ENCODE measurements at regions not wholly inside any gene's neighbourhood (a gene's known extent, or its start where the extent isn't known, plus 50 kb on each side); places are given as distances from the start of the nearest gene placed in this dataset.

GRCh38 chr7:33814936-33815335, 90.4 kb upstream of the BMPER start:
- no peak overlapping the region for H3K27ac ChIP-seq
- DNase-seq (ENCODE audit: low read depth in 1 of 2, low spot score in 2 of 2) = no peak

GRCh38 chr7:33815336-33815735, 90.0 kb upstream of the BMPER start:
- no peak for DNase-seq (ENCODE audit: low read depth in 1 of 2, low spot score in 2 of 2)
- no peaks in the 10 kb centered on the region for H3K27me3 ChIP-seq (replicated peaks)
- no peaks in the 10 kb centered on the region for H3K4me1 ChIP-seq (replicated peaks)
- H3K9me3 ChIP-seq (replicated peaks) = no peaks in the 10 kb centered on the region
- no peaks in the 10 kb centered on the region for H3K36me3 ChIP-seq
- no peak overlapping the region for H3K27ac ChIP-seq
- H3K4me3 ChIP-seq = no peak overlapping the region

More at GRCh38 chr7:33814936-33815335, 90.4 kb upstream of the BMPER start:
- Histone ChIP-seq H3K4me1 (replicated peaks) (no peaks in the 10 kb centered on the region), H3K4me3 (no peak overlapping the region), H3K27me3 (replicated peaks) (no peaks in the 10 kb centered on the region), H3K36me3 (no peaks in the 10 kb centered on the region), H3K9me3 (replicated peaks) (no peaks in the 10 kb centered on the region)

- Histone ChIP-seq H3K27me3 (replicated peaks) (no peaks in the 10 kb centered on the region), H3K4me1 (replicated peaks) (no peaks in the 10 kb centered on the region), H3K36me3 (no peaks in the 10 kb centered on the region), H3K27ac (no peak overlapping the region), H3K9me3 (replicated peaks) (no peaks in the 10 kb centered on the region), H3K4me3 (no peak overlapping the region)
- DNase-seq (ENCODE audit: low read depth in 1 of 2, low spot score in 2 of 2) = no peak
These were observed 89.2 kb upstream of the BMPER start for GRCh38 chr7:33816106-33816505.

- H3K27me3 ChIP-seq (replicated peaks) = no peaks in the 10 kb centered on the region
- no peak for DNase-seq (ENCODE audit: low read depth in 1 of 2, low spot score in 2 of 2)
- no peaks in the 10 kb centered on the region for H3K36me3 ChIP-seq
These were observed 85.7 kb upstream of the BMPER start for GRCh38 chr7:33819658-33820057.

GRCh38 chr7:33820206-33820605, 85.1 kb upstream of the BMPER start:
- H3K4me1 ChIP-seq (replicated peaks) = no peaks in the 10 kb centered on the region
- no peaks in the 10 kb centered on the region for H3K36me3 ChIP-seq
- H3K9me3 ChIP-seq (replicated peaks) = no peaks in the 10 kb centered on the region
- no peak for DNase-seq (ENCODE audit: low read depth in 1 of 2, low spot score in 2 of 2)
- no peak overlapping the region for H3K27ac ChIP-seq
- H3K4me3 ChIP-seq = no peak overlapping the region
- H3K27me3 ChIP-seq (replicated peaks) = no peaks in the 10 kb centered on the region

More at GRCh38 chr7:33819658-33820057, 85.7 kb upstream of the BMPER start:
- Histone ChIP-seq H3K4me3 (no peak overlapping the region), H3K4me1 (replicated peaks) (no peaks in the 10 kb centered on the region), H3K27ac (no peak overlapping the region), H3K9me3 (replicated peaks) (no peaks in the 10 kb centered on the region)

GRCh38 chr7:33821970-33822369, 83.4 kb upstream of the BMPER start:
- Histone ChIP-seq H3K36me3 (no peaks in the 10 kb centered on the region), H3K27ac (no peak overlapping the region), H3K4me1 (replicated peaks) (no peaks in the 10 kb centered on the region), H3K27me3 (replicated peaks) (no peaks in the 10 kb centered on the region), H3K9me3 (replicated peaks) (no peaks in the 10 kb centered on the region), H3K4me3 (no peak overlapping the region)
- no peak for DNase-seq (ENCODE audit: low read depth in 1 of 2, low spot score in 2 of 2)

- Histone ChIP-seq H3K4me1 (replicated peaks) (no peaks in the 10 kb centered on the region), H3K27me3 (replicated peaks) (no peaks in the 10 kb centered on the region), H3K4me3 (no peak overlapping the region), H3K9me3 (replicated peaks) (no peaks in the 10 kb centered on the region), H3K36me3 (no peaks in the 10 kb centered on the region), H3K27ac (no peak overlapping the region)
- DNase-seq (ENCODE audit: low read depth in 1 of 2, low spot score in 2 of 2) = no peak
These were observed 81.4 kb upstream of the BMPER start for GRCh38 chr7:33823913-33824312.

- H3K9me3 ChIP-seq (replicated peaks) = no peaks in the 10 kb centered on the region
- no peaks in the 10 kb centered on the region for H3K27me3 ChIP-seq (replicated peaks)
- no peak for DNase-seq (ENCODE audit: low read depth in 1 of 2, low spot score in 2 of 2)
- H3K4me1 ChIP-seq (replicated peaks) = no peaks in the 10 kb centered on the region
- no peaks in the 10 kb centered on the region for H3K36me3 ChIP-seq
- H3K4me3 ChIP-seq = no peak overlapping the region
- no peak overlapping the region for H3K27ac ChIP-seq
These were observed 80.4 kb upstream of the BMPER start for GRCh38 chr7:33824911-33825459.

GRCh38 chr7:33825644-33826043, 79.7 kb upstream of the BMPER start:
- DNase-seq (ENCODE audit: low read depth in 1 of 2, low spot score in 2 of 2) = no peak
- no peaks in the 10 kb centered on the region for H3K27me3 ChIP-seq (replicated peaks)

GRCh38 chr7:33829536-33829935, 75.8 kb upstream of the BMPER start:
- Histone ChIP-seq H3K9me3 (replicated peaks) (no peaks in the 10 kb centered on the region), H3K4me3 (no peak overlapping the region), H3K36me3 (no peaks in the 10 kb centered on the region), H3K27ac (no peak overlapping the region), H3K4me1 (replicated peaks) (no peaks in the 10 kb centered on the region), H3K27me3 (replicated peaks) (no peaks in the 10 kb centered on the region)
- DNase-seq (ENCODE audit: low read depth in 1 of 2, low spot score in 2 of 2) = no peak

More at GRCh38 chr7:33825644-33826043, 79.7 kb upstream of the BMPER start:
- H3K4me3 ChIP-seq = no peak overlapping the region
- H3K27ac ChIP-seq = no peak overlapping the region
- no peaks in the 10 kb centered on the region for H3K4me1 ChIP-seq (replicated peaks)
- H3K9me3 ChIP-seq (replicated peaks) = no peaks in the 10 kb centered on the region
- H3K36me3 ChIP-seq = no peaks in the 10 kb centered on the region

GRCh38 chr7:33831389-33832141, 73.8 kb upstream of the BMPER start:
- H3K4me3 ChIP-seq = no peak overlapping the region
- no peaks in the 10 kb centered on the region for H3K36me3 ChIP-seq
- H3K9me3 ChIP-seq (replicated peaks) = no peaks in the 10 kb centered on the region
- no peaks in the 10 kb centered on the region for H3K4me1 ChIP-seq (replicated peaks)
- H3K27ac ChIP-seq = no peak overlapping the region
- H3K27me3 ChIP-seq (replicated peaks) = no peaks in the 10 kb centered on the region
- no peak for DNase-seq (ENCODE audit: low read depth in 1 of 2, low spot score in 2 of 2)

GRCh38 chr7:33832271-33832721, 73.0 kb upstream of the BMPER start:
- Histone ChIP-seq H3K27ac (no peak overlapping the region), H3K27me3 (replicated peaks) (no peaks in the 10 kb centered on the region), H3K9me3 (replicated peaks) (no peaks in the 10 kb centered on the region), H3K4me1 (replicated peaks) (no peaks in the 10 kb centered on the region), H3K36me3 (no peaks in the 10 kb centered on the region), H3K4me3 (no peak overlapping the region)
- no peak for DNase-seq (ENCODE audit: low read depth in 1 of 2, low spot score in 2 of 2)

GRCh38 chr7:33836797-33837355, 68.5 kb upstream of the BMPER start:
- no peaks in the 10 kb centered on the region for H3K36me3 ChIP-seq
- DNase-seq (ENCODE audit: low read depth in 1 of 2, low spot score in 2 of 2) = no peak
- H3K4me3 ChIP-seq = no peak overlapping the region
- no peaks in the 10 kb centered on the region for H3K27me3 ChIP-seq (replicated peaks)
- no peaks in the 10 kb centered on the region for H3K9me3 ChIP-seq (replicated peaks)
- no peaks in the 10 kb centered on the region for H3K4me1 ChIP-seq (replicated peaks)
- H3K27ac ChIP-seq = no peak overlapping the region

GRCh38 chr7:33837356-33837851, 67.9 kb upstream of the BMPER start:
- Histone ChIP-seq H3K9me3 (replicated peaks) (no peaks in the 10 kb centered on the region), H3K27ac (no peak overlapping the region), H3K27me3 (replicated peaks) (no peaks in the 10 kb centered on the region), H3K36me3 (no peaks in the 10 kb centered on the region), H3K4me1 (replicated peaks) (no peaks in the 10 kb centered on the region), H3K4me3 (no peak overlapping the region)
- DNase-seq (ENCODE audit: low read depth in 1 of 2, low spot score in 2 of 2) = no peak

All from SJSA1 (cell line).